ENCODE measurements at regions not wholly inside any gene's neighbourhood (a gene's known extent, or its start where the extent isn't known, plus 50 kb on each side); places are given as distances from the start of the nearest gene placed in this dataset.

DNA sequence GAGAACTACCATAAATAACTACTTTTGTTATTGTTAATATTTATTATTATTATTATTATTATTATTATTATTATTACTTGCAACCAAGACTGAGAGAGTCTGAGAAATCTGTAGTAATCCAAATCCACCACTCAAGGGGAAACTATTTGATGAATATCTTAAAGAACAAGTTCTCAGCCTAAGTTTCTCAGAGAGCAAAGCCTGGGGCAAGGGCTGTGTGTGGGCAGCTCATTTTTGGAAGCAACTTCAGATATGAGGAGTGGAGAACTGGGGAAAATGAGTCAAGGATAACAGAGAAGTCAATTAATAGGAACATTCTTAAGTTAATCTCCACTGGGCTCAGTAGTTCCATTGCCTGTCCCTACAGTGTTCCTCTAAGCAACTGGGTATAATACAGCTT lies 57.1 kb upstream of the KCNJ16 start:
- TF ChIP-seq, protein P1, sequence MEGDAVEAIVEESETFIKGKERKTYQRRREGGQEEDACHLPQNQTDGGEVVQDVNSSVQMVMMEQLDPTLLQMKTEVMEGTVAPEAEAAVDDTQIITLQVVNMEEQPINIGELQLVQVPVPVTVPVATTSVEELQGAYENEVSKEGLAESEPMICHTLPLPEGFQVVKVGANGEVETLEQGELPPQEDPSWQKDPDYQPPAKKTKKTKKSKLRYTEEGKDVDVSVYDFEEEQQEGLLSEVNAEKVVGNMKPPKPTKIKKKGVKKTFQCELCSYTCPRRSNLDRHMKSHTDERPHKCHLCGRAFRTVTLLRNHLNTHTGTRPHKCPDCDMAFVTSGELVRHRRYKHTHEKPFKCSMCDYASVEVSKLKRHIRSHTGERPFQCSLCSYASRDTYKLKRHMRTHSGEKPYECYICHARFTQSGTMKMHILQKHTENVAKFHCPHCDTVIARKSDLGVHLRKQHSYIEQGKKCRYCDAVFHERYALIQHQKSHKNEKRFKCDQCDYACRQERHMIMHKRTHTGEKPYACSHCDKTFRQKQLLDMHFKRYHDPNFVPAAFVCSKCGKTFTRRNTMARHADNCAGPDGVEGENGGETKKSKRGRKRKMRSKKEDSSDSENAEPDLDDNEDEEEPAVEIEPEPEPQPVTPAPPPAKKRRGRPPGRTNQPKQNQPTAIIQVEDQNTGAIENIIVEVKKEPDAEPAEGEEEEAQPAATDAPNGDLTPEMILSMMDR (IDR thresholded peaks at IDR 0.05 in 4 of 5, conservative IDR thresholded peaks at IDR 0.05 in 1 of 5), result no peak
- no peak for TF ChIP-seq POLR2A (IDR thresholded peaks at IDR 0.05)
